ENCODE measurements at regions not wholly inside any gene's neighbourhood (a gene's known extent, or its start where the extent isn't known, plus 50 kb on each side); places are given as distances from the start of the nearest gene placed in this dataset.

DNA sequence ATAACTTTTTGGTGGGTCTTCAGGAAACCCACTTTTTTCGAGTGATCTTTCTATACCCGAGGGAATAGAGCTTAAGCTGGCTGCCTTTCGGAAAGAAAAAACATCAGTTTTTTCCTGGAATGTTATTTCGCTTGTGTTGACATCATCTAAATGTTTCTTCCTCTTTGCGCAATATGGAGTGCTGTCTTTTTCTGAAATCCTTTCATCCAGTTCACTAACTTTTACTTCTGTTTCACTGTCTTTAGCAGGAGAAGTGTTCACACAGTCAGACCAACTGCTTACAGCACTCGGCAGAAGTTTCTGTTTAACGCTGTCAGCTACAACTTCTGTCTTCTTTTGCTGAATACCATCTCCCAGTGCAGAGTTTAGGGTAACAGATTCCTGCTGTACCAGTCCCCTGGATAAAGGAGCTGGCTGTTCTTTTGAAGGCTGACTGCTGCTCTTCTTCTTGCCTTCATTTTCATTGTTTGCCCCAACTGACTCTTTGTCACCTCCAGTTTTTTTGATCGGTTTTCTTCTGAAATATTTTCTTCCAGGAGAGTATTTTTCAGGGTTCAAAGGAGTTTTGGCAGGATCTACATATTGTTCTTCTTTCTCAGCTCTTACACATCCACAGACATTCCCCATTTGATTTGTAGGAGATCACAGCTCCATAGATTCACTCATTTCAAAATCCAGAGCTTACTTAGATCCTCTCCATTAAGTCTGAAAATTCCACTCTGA lies 50.0 kb upstream of the DST start:
- TF ChIP-seq TAF1 (IDR thresholded peaks at IDR 0.05; ENCODE audit: borderline replicate concordance, insufficient read depth, low read length) (no peak), SIN3A (IDR thresholded peaks at IDR 0.05; ENCODE audit: borderline replicate concordance, insufficient read depth, low read length) (no peak), POLR2AphosphoS5 (IDR thresholded peaks at IDR 0.05; ENCODE audit: low read depth, low read length) (no peak), FOXP2 (optimal IDR thresholded peaks at IDR 0.05; ENCODE audit: borderline replicate concordance, extremely low read depth, extremely low read length, insufficient read depth) (no peak)
- TF ChIP-seq, protein P1, sequence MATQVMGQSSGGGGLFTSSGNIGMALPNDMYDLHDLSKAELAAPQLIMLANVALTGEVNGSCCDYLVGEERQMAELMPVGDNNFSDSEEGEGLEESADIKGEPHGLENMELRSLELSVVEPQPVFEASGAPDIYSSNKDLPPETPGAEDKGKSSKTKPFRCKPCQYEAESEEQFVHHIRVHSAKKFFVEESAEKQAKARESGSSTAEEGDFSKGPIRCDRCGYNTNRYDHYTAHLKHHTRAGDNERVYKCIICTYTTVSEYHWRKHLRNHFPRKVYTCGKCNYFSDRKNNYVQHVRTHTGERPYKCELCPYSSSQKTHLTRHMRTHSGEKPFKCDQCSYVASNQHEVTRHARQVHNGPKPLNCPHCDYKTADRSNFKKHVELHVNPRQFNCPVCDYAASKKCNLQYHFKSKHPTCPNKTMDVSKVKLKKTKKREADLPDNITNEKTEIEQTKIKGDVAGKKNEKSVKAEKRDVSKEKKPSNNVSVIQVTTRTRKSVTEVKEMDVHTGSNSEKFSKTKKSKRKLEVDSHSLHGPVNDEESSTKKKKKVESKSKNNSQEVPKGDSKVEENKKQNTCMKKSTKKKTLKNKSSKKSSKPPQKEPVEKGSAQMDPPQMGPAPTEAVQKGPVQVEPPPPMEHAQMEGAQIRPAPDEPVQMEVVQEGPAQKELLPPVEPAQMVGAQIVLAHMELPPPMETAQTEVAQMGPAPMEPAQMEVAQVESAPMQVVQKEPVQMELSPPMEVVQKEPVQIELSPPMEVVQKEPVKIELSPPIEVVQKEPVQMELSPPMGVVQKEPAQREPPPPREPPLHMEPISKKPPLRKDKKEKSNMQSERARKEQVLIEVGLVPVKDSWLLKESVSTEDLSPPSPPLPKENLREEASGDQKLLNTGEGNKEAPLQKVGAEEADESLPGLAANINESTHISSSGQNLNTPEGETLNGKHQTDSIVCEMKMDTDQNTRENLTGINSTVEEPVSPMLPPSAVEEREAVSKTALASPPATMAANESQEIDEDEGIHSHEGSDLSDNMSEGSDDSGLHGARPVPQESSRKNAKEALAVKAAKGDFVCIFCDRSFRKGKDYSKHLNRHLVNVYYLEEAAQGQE (IDR thresholded peaks at IDR 0.05; ENCODE audit: insufficient read depth in 1 of 2, low read depth in 2 of 2, low read length in 2 of 2), result no peak
